GM12878 (cell line): ENCODE measurements at regions not wholly inside any gene's neighbourhood (a gene's known extent, or its start where the extent isn't known, plus 50 kb on each side); places are given as distances from the start of the nearest gene placed in this dataset.

Experiments used
- ATAC-seq: fragments of 200-7000 bp; cut with Tn5 transposase; 3 replicates; pipeline ENCODE4 v1.9.1; 2020; ENCODE audit warnings: mild to moderate bottlenecking, moderate library complexity
- BruUV-seq: library from RNA; stranded (reverse); fragments of 400-500 nt; replicated peaks from 2 replicates; lab custom pipeline; 2021; lab: Mats Ljungman, UMichigan
- CTCF ChIA-PET: fragments of 300-600 bp; sonication (Branson Sonifier 250); formaldehyde crosslinking; extraction: SDS; loops from one replicate; lab custom pipeline; 2021; ENCODE audit warnings: inconsistent platforms; lab: Yijun Ruan, JAX
- POLR2A ChIA-PET: fragments of 350-600 bp; formaldehyde crosslinking; extraction: SDS; loops from one replicate; lab custom pipeline; 2021; ENCODE audit warnings: inconsistent platforms; lab: Charles Lee
- RAD21 ChIA-PET: fragments of 300-600 bp; sonication (Branson Sonifier 250); formaldehyde crosslinking; loops from one replicate; lab custom pipeline; 2023; ENCODE audit warnings: antibody characterized with exemption; ENCODE audit not compliant: unreplicated experiment; lab: Charles Lee
- SMC1A ChIA-PET: fragments of 300-600 bp; sonication (Branson Sonifier 250); formaldehyde crosslinking; loops from one replicate; lab custom pipeline; 2023; ENCODE audit not compliant: unreplicated experiment, uncharacterized antibody; lab: Charles Lee
- DNase-seq: peaks from one replicate; pipeline ENCODE4 v3.0.0-alpha.2; 2011; ENCODE audit warnings: low read depth, low spot score
- FAIRE-seq: peaks from 3 replicates; lab custom pipeline; 2011; peaks lifted over from hg19 to GRCh38; lab: Jason Lieb, UNC
- H2AFZ ChIP-seq: 2 replicates; pipeline ENCODE4 v1.6.0; 2011; ENCODE audit warnings: low read depth, low read length, control low read depth; ENCODE audit not compliant: control insufficient read depth
- H3K27ac ChIP-seq: 2 replicates; pipeline ENCODE4 v1.5.1; 2011; ENCODE audit warnings: control low read depth; ENCODE audit not compliant: control insufficient read depth, insufficient read depth
- H3K27me3 ChIP-seq, 2 experiments: replicated peaks in 1 of 2; 2 replicates each; pipeline versions ENCODE4 v1.6.0 to v1.6.1; 2011; ENCODE audit warnings: low read length in 1 of 2; ENCODE audit not compliant: control insufficient read depth in 2 of 2, insufficient read depth in 2 of 2
- H3K36me3 ChIP-seq, 2 experiments: 2 replicates each; pipeline ENCODE4 v1.5.1; 2011; ENCODE audit warnings: low read length in 1 of 2; ENCODE audit not compliant: control insufficient read depth in 2 of 2, insufficient read depth in 2 of 2
- H3K4me1 ChIP-seq: 2 replicates; pipeline ENCODE4 v1.6.1; 2011; ENCODE audit warnings: mild to moderate bottlenecking, low read length, moderate library complexity, mixed read lengths; ENCODE audit not compliant: control insufficient read depth, insufficient read depth
- H3K4me2 ChIP-seq: 2 replicates; pipeline ENCODE4 v1.6.0; 2011; ENCODE audit warnings: control low read depth; ENCODE audit not compliant: control insufficient read depth, insufficient read depth
- H3K4me3 ChIP-seq: fragments of 200-600 bp; sonication (generic); 2 replicates; pipeline ENCODE4 v1.5.1; 2016
- H3K79me2 ChIP-seq: 2 replicates; pipeline ENCODE4 v1.6.0; 2011; ENCODE audit warnings: low read length; ENCODE audit not compliant: control insufficient read depth, insufficient read depth
- H3K9ac ChIP-seq: 2 replicates; pipeline ENCODE4 v1.8.0; 2011; ENCODE audit warnings: low read length, control low read depth, mixed read lengths; ENCODE audit not compliant: control insufficient read depth, insufficient read depth
- H3K9me3 ChIP-seq: replicated peaks from 3 replicates; pipeline ENCODE4 v1.5.1; 2011; ENCODE audit warnings: mild to moderate bottlenecking, low read length; ENCODE audit not compliant: control insufficient read depth, insufficient read depth
- H4K20me1 ChIP-seq: 2 replicates; pipeline ENCODE4 v1.6.0; 2011; ENCODE audit not compliant: control insufficient read depth, insufficient read depth
- ATF7 ChIP-seq: fragments of 450-650 bp; IDR thresholded peaks from 2 replicates; pipeline ENCODE4 v1.6.1; 2016; ENCODE audit warnings: low read depth, mild to moderate bottlenecking
- CREB1 ChIP-seq: IDR thresholded peaks from 2 replicates; pipeline ENCODE4 v1.6.1; 2012; ENCODE audit warnings: low read depth, mild to moderate bottlenecking, inconsistent platforms
- CUX1 ChIP-seq: IDR thresholded peaks from 2 replicates; pipeline ENCODE4 v1.6.1; 2012; ENCODE audit warnings: improper control_type of control experiment, low read depth, low read length; ENCODE audit not compliant: insufficient replicate concordance
- EP300 ChIP-seq, 2 experiments: fragments of 150-350 bp in 1 of 2; IDR thresholded peaks; 2 replicates each; pipeline ENCODE4 v1.6.1; 2011 to 2012; ENCODE audit warnings: low read depth in 2 of 2, low read length in 2 of 2, borderline replicate concordance in 1 of 2, improper control_type of control experiment in 1 of 2, inconsistent platforms in 1 of 2; ENCODE audit not compliant: control insufficient read depth in 1 of 2
- ESRRA ChIP-seq: IDR thresholded peaks from 2 replicates; pipeline ENCODE4 v1.6.1; 2012; ENCODE audit warnings: mild to moderate bottlenecking, low read length, improper control_type of control experiment
- ETV6 ChIP-seq, 2 experiments: fragments of 450-650 bp in 1 of 2; IDR thresholded peaks in 1 of 2; conservative IDR thresholded peaks in 1 of 2; 2 replicates each; pipeline ENCODE4 v1.6.1; 2014; ENCODE audit warnings: antibody characterized with exemption in 1 of 2, borderline replicate concordance in 1 of 2, low read depth in 1 of 2, mild to moderate bottlenecking in 1 of 2, moderate library complexity in 1 of 2
- MYB ChIP-seq: fragments of 150-350 bp; IDR thresholded peaks from 2 replicates; pipeline ENCODE4 v1.6.1; 2014; ENCODE audit warnings: mild to moderate bottlenecking, low read depth, low read length, borderline replicate concordance
- PKNOX1 ChIP-seq: fragments of 450-650 bp; IDR thresholded peaks from 2 replicates; pipeline ENCODE4 v1.6.1; 2016; ENCODE audit warnings: mild to moderate bottlenecking
- SIX5 ChIP-seq: IDR thresholded peaks from 2 replicates; pipeline ENCODE4 v1.6.1; 2011; ENCODE audit warnings: mild to moderate bottlenecking, low read depth, low read length, moderate library complexity; ENCODE audit not compliant: severe bottlenecking
- ZNF592 ChIP-seq: fragments of 450-650 bp; IDR thresholded peaks from 2 replicates; pipeline ENCODE4 v1.6.1; 2017; ENCODE audit warnings: mild to moderate bottlenecking, moderate library complexity
- ZZZ3 ChIP-seq: IDR thresholded peaks from 2 replicates; pipeline ENCODE4 v1.6.1; 2011; ENCODE audit warnings: low read depth; ENCODE audit not compliant: control insufficient read depth, insufficient read length
- WGBS: methylation state at CpG from one replicate; pipeline ENCODE4 v1.1.6; 2016; ENCODE audit warnings: low lambda C conversion rate; ENCODE audit not compliant: insufficient replicate concordance, insufficient coverage; ENCODE audit errors: missing lambda C conversion rate; 5-methylcytosine and 5-hydroxymethylcytosine counted together
- in situ Hi-C: fragments of 300-500 bp; cut with MboI; formaldehyde crosslinking; loops from 9 replicates; pipeline ENCODE4 v1.14.3; 2018; ENCODE audit warnings: mixed read lengths
- intact Hi-C: fragments of 100-400 bp; cut with micrococcal nuclease; formaldehyde crosslinking; loops from one replicate; pipeline ENCODE4 v1.14.2; 2022; ENCODE audit not compliant: unreplicated experiment

DNA sequence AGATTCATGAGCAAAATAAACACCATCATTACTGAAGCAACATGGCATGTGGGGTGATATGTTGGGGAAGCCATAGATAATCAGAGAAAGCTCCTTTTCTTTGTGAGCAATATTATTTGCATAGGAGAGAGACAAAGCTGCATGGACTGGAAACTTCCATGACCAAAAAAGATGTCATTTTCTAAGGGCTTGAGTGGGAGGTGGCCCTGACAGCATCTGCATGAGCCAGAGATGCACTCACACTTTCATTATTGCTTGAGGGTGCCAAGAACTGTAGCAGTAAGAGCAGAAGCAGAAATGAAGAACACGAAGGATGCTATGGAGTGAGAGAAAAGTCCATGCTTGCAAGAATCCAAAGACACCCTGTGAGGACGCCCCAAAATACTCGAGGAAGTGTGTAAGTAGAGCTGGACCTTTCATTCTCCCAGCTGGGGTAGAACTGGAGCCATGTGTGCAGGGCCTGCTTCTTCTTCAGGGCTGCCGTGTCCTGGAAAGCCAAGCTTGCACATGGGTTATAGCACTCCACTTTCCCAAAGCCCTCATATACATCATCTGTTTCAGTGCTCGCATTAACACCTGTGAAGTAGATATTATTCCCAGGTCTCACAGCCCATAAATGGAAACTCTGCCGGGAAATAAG lies 851.2 kb downstream of the DHX35 start:
- no TSS peak for BruUV-seq
- Histone ChIP-seq H3K9ac (no peak overlapping the region), H3K4me3 (no peak overlapping the region), H3K4me2 (no peak overlapping the region), H3K27ac (no peak overlapping the region), H4K20me1 (no peaks in the 10 kb centered on the region), H2AFZ (no peak overlapping the region), H3K79me2 (no peaks in the 10 kb centered on the region), H3K36me3 (no peaks in the 10 kb centered on the region), H3K9me3 (no peaks in the 10 kb centered on the region; the same call in 2 of the 3 replicates), H3K27me3 (no peaks in the 10 kb centered on the region), H3K4me1 (no peaks in the 10 kb centered on the region)
- in situ Hi-C loops (no loop called here), intact Hi-C loops (no loop called here)
- CTCF ChIA-PET = interaction anchor here (1.2 to 2.1 kb wide), 2 partner anchors 16 to 60 kb away, joined by 3 to 6 read pairs; no protein-coding TSS in a partner anchor
- DNase-seq (no peak), FAIRE-seq (no peak), ATAC-seq (peak; percentile 63)
- RAD21 ChIA-PET = interaction anchor here (1.0 to 2.2 kb wide), 6 partner anchors 13 to 61 kb away, joined by 3 to 9 read pairs (median 4); no protein-coding TSS in a partner anchor
- POLR2A ChIA-PET = no interaction called here
- SMC1A ChIA-PET = interaction anchor here (0.9 to 1.7 kb wide), 4 partner anchors 12 to 61 kb away, joined by 3 to 5 read pairs (median 5); no protein-coding TSS in a partner anchor
- 52% methylated on average over 6 of the region's 6 CpGs for WGBS
- no peak for TF ChIP-seq PKNOX1
- no peak for TF ChIP-seq ETV6 (conservative IDR thresholded peaks at IDR 0.05 in 1 of 2, IDR thresholded peaks at IDR 0.05 in 1 of 2; ENCODE audit: borderline replicate concordance in 1 of 2, low read depth in 1 of 2)
- no peak for TF ChIP-seq MYB
- 0 out of 4 replicates have a peak, but pooled peaks of 1 of the 2 experiments have one; percentile 29 for TF ChIP-seq EP300 (IDR thresholded peaks at IDR 0.05; ENCODE audit: borderline replicate concordance in 1 of 2, control insufficient read depth in 1 of 2, low read depth in 2 of 2, low read length in 2 of 2)
- peak; percentile 46; the same call in 1 of the 2 replicates for TF ChIP-seq ATF7
- TF ChIP-seq CREB1 = peak; percentile 38; the same call in 1 of the 2 replicates
- no peak for TF ChIP-seq ESRRA
- no peak for TF ChIP-seq SIX5
- TF ChIP-seq ZNF592 = no peak
- TF ChIP-seq CUX1 = no peak
- no peak for TF ChIP-seq ZZZ3
